ENCODE measurements at regions not wholly inside any gene's neighbourhood (a gene's known extent, or its start where the extent isn't known, plus 50 kb on each side); places are given as distances from the start of the nearest gene placed in this dataset.

DNA sequence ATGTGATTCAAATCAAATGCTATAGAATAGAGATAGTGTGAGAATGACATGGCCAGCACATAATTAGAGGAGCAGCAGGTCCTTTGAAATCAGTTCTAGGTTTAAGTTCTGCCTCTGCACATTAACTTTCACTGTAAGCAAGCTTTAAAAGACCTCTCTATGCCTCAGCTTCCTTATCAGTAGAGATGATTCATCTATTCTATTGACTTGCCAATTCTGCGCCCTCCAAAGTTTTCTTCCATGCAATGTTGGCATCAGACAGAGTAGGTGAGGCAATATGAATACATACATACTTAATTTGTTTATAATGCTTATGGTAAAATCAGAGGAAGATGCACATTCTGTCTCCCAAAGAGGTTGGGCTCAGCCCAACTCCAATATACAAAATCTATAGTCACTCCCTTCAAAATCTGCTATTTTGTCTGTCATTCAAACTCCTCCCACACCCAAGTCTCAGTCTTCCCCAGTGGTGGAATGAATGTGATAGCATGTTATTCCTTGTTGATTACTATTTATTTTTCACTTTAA lies 525.5 kb downstream of the RFC3 start:
- TF ChIP-seq, protein P1, sequence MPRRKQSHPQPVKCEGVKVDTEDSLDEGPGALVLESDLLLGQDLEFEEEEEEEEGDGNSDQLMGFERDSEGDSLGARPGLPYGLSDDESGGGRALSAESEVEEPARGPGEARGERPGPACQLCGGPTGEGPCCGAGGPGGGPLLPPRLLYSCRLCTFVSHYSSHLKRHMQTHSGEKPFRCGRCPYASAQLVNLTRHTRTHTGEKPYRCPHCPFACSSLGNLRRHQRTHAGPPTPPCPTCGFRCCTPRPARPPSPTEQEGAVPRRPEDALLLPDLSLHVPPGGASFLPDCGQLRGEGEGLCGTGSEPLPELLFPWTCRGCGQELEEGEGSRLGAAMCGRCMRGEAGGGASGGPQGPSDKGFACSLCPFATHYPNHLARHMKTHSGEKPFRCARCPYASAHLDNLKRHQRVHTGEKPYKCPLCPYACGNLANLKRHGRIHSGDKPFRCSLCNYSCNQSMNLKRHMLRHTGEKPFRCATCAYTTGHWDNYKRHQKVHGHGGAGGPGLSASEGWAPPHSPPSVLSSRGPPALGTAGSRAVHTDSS (tag by site-specific recombination; IDR thresholded peaks at IDR 0.05) = no peak
- TF ChIP-seq, protein P2, sequence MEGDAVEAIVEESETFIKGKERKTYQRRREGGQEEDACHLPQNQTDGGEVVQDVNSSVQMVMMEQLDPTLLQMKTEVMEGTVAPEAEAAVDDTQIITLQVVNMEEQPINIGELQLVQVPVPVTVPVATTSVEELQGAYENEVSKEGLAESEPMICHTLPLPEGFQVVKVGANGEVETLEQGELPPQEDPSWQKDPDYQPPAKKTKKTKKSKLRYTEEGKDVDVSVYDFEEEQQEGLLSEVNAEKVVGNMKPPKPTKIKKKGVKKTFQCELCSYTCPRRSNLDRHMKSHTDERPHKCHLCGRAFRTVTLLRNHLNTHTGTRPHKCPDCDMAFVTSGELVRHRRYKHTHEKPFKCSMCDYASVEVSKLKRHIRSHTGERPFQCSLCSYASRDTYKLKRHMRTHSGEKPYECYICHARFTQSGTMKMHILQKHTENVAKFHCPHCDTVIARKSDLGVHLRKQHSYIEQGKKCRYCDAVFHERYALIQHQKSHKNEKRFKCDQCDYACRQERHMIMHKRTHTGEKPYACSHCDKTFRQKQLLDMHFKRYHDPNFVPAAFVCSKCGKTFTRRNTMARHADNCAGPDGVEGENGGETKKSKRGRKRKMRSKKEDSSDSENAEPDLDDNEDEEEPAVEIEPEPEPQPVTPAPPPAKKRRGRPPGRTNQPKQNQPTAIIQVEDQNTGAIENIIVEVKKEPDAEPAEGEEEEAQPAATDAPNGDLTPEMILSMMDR (tag by site-specific recombination; IDR thresholded peaks at IDR 0.05) = no peak
- TF ChIP-seq ZNF266 (tag by site-specific recombination; IDR thresholded peaks at IDR 0.05; ENCODE audit: low read depth) (no peak), ZNF37A (tag by site-specific recombination; IDR thresholded peaks at IDR 0.05) (no peak), SP2 (tag by site-specific recombination; IDR thresholded peaks at IDR 0.05) (no peak), TCF7L2 (IDR thresholded peaks at IDR 0.05; ENCODE audit: borderline replicate concordance, low read depth, low read length) (no peak), FEZF1 (tag by site-specific recombination; IDR thresholded peaks at IDR 0.05) (no peak), ZNF324 (tag by site-specific recombination; IDR thresholded peaks at IDR 0.05) (no peak), ZNF768 (tag by site-specific recombination; IDR thresholded peaks at IDR 0.05) (no peak), ZNF184 (tag by site-specific recombination; IDR thresholded peaks at IDR 0.05) (no peak), ZNF302 (tag by site-specific recombination; IDR thresholded peaks at IDR 0.05; ENCODE audit: low read depth) (no peak)
